Heart right ventricle (tissue), 16 donors: ENCODE measurements at regions not wholly inside any gene's neighbourhood (a gene's known extent, or its start where the extent isn't known, plus 50 kb on each side); places are given as distances from the start of the nearest gene placed in this dataset.

Source experiments
- ATAC-seq, 8 donors: fragments of 200-7000 bp; cut with Tn5 transposase; one replicate each; pipeline ENCODE4 v1.9.1; 2020; ENCODE audit warnings: mild to moderate bottlenecking in 8 of 8, moderate library complexity in 8 of 8, moderate number of reproducible peaks in 1 of 8
- DNase-seq, 2 donors: peaks; one replicate each; pipeline ENCODE4 v3.0.0-alpha.2; 2020
- H3K27ac ChIP-seq, 10 donors: fragments of 200-600 bp; sonication (generic) in 2 of 10; one replicate each; pipeline versions ENCODE4 v1.5.0 to v1.8.0; 2020 to 2022; ENCODE audit warnings: mild to moderate bottlenecking in 3 of 10
- H3K27me3 ChIP-seq, 7 donors: fragments of 200-600 bp; one replicate each; pipeline ENCODE4 v1.8.0; 2021 to 2022; ENCODE audit warnings: mild to moderate bottlenecking in 2 of 7
- H3K36me3 ChIP-seq, 9 donors: fragments of 200-600 bp; sonication (generic) in 1 of 9; one replicate each; pipeline versions ENCODE4 v1.5.0 to v1.8.0; 2020 to 2022; ENCODE audit warnings: mild to moderate bottlenecking in 2 of 9
- H3K4me1 ChIP-seq, 9 donors: fragments of 200-600 bp; sonication (generic) in 1 of 9; one replicate each; pipeline versions ENCODE4 v1.5.0 to v1.8.0; 2020 to 2022; ENCODE audit warnings: mild to moderate bottlenecking in 4 of 9
- H3K4me3 ChIP-seq, 10 donors: fragments of 200-600 bp; sonication (generic) in 2 of 10; one replicate each; pipeline versions ENCODE4 v1.5.0 to v1.8.0; 2020 to 2022; ENCODE audit warnings: mild to moderate bottlenecking in 7 of 10, moderate library complexity in 2 of 10
- H3K9me3 ChIP-seq, 11 donors: fragments of 200-600 bp in 10 of 11; sonication (generic) in 2 of 11; one replicate each; pipeline versions ENCODE4 v1.5.0 to v1.8.0; 2013 to 2022; ENCODE audit warnings: mild to moderate bottlenecking in 2 of 11, control low read depth in 1 of 11, moderate library complexity in 1 of 11
- CTCF ChIP-seq, 9 donors: fragments of 200-600 bp; sonication (generic) in 2 of 9; IDR thresholded peaks; one replicate each; pipeline versions ENCODE4 v1.5.0 to v1.8.0; 2021 to 2022; ENCODE audit warnings: antibody characterized with exemption in 9 of 9, mild to moderate bottlenecking in 5 of 9, moderate library complexity in 1 of 9
- WGBS, 2 donors: extraction: QIAGEN DNeasy Blood & Tissue Kit; methylation state at CpG; one replicate each; pipeline ENCODE4 v1.1.7; 2013; ENCODE audit warnings: inconsistent platforms in 1 of 2; 5-methylcytosine and 5-hydroxymethylcytosine counted together
- intact Hi-C, 10 donors: fragments of 100-400 bp; cut with DNase I; formaldehyde crosslinking; loops; one replicate each; pipeline versions ENCODE4 v1.11.1 to v1.14.2; 2022
- donor health status: Arrhythmogenic right ventricular cardiomyopathy.
- donor health status: ischemic (EF 13 %, LVEDD 7.1; RV severe dilation, severe dysfunction).
- donor health status: healthy with polysubstance abuse.
- donor health status: DM: no; HTN: yes; CAD: no.
- donor health status: DM: no; HTN: no; CAD: no.
- donor health status: ischemic (EF 25% LVEDD 6.9; RV normal size, moderate dysfunction).
- donor health status: ischemic (EF 25% LVEDD 5.7; RV mildly dilated, moderate dysfunction).
- donor health status: healthy.
- donor health status: DM: yes; HTN: yes; CAD: no.
- donor health status: Ischemic cardiomyopathy.
- donor health status: ischemic (EF 35%, LVEDD 5.7; RV mildly dilated, moderate dysfunction).
- donor health status: nonischemic (EF 11% LVEDD 7.7; RV severe dilation, severe dysfunction).
- donor health status: DM: yes; HTN: yes; CAD: no.
- donor health status: PGD.
- donor health status: ischemic (EF 29% LVEDD 5.4; RV normal size, mild dysfunction).
- donor health status: nonischemic (EF 23%, LVEDD 6.1; RV moderate dilation, normal function).

- DNase-seq (no peak), ATAC-seq (no peak)
- intact Hi-C loops: no loop called here
- H3K4me1 ChIP-seq: no peaks in the 10 kb centered on the region
- H3K4me3 ChIP-seq: no peak overlapping the region
- no peak for TF ChIP-seq CTCF (IDR thresholded peaks at IDR 0.05)
- WGBS, 2 donors: 82 to 100% methylated on average over 1 of the region's 1 CpG
- no peaks in the 10 kb centered on the region for H3K9me3 ChIP-seq
- H3K36me3 ChIP-seq: no peaks in the 10 kb centered on the region
- no peak overlapping the region for H3K27ac ChIP-seq
- no peaks in the 10 kb centered on the region for H3K27me3 ChIP-seq
These were observed 95.5 kb upstream of the CREB1 start for GRCh38 chr2:207434306-207434705.

- 87% methylated on average over 4 of the region's 4 CpGs for WGBS, 2 donors
- DNase-seq (no peak), ATAC-seq (no peak)
- peaks cover 0 to 4% (median 0%) of the 10 kb centered on the region in 11 donors for H3K9me3 ChIP-seq
- H3K27ac ChIP-seq: no peak overlapping the region
- no peak for TF ChIP-seq CTCF (IDR thresholded peaks at IDR 0.05)
- no peaks in the 10 kb centered on the region for H3K4me1 ChIP-seq
- H3K4me3 ChIP-seq: no peak overlapping the region
- no peaks in the 10 kb centered on the region for H3K27me3 ChIP-seq
- no peaks in the 10 kb centered on the region for H3K36me3 ChIP-seq
- intact Hi-C loops: no loop called here
These were observed 94.8 kb upstream of the CREB1 start for GRCh38 chr2:207434899-207435465.

- no peak for ATAC-seq
- intact Hi-C loops: no loop called here
- DNase-seq: no peak
- no peak for TF ChIP-seq CTCF (IDR thresholded peaks at IDR 0.05)
- 85 to 86% methylated on average over 1 of the region's 1 CpG for WGBS, 2 donors
- Histone ChIP-seq H3K4me1 (no peaks in the 10 kb centered on the region), H3K27ac (no peak overlapping the region), H3K36me3 (no peaks in the 10 kb centered on the region), H3K9me3 (peaks cover 0 to 5% (median 0%) of the 10 kb centered on the region in 11 donors), H3K4me3 (no peak overlapping the region), H3K27me3 (no peaks in the 10 kb centered on the region)
These were observed 92.6 kb upstream of the CREB1 start for GRCh38 chr2:207437136-207437523.

- H3K27ac ChIP-seq: no peak overlapping the region
- ATAC-seq (peak in 1 of 8 donors; percentile 67), DNase-seq (no peak)
- WGBS, 2 donors: 84 to 87% methylated on average over 13 of the region's 13 CpGs
- TF ChIP-seq CTCF (IDR thresholded peaks at IDR 0.05): no peak
- H3K4me3 ChIP-seq: no peak overlapping the region
- no peaks in the 10 kb centered on the region for H3K27me3 ChIP-seq
- intact Hi-C loops: no loop called here
- H3K36me3 ChIP-seq: no peaks in the 10 kb centered on the region
- H3K4me1 ChIP-seq: no peaks in the 10 kb centered on the region
- H3K9me3 ChIP-seq: peaks cover 0 to 5% (median 0%) of the 10 kb centered on the region in 11 donors
These were observed 92.1 kb upstream of the CREB1 start for GRCh38 chr2:207437524-207438143.
